MCF 10A (cell line): ENCODE measurements at regions not wholly inside any gene's neighbourhood (a gene's known extent, or its start where the extent isn't known, plus 50 kb on each side); places are given as distances from the start of the nearest gene placed in this dataset.

ENCODE experiments used
- BruUV-seq: library from RNA; stranded (reverse); fragments of 400-500 nt; replicated peaks from 2 replicates; lab custom pipeline; 2021; lab: Mats Ljungman, UMichigan
- CTCF ChIA-PET: fragments of 300-600 bp; sonication (Branson Sonifier 250); formaldehyde crosslinking; extraction: SDS; loops from one replicate; lab custom pipeline; 2021; ENCODE audit warnings: antibody characterized with exemption, inconsistent platforms; lab: Yijun Ruan, JAX
- POLR2A ChIA-PET: fragments of 300-600, 350-650 bp; sonication (Branson Sonifier 250); formaldehyde crosslinking; extraction: SDS; loops from one replicate; lab custom pipeline; 2020; ENCODE audit warnings: antibody characterized with exemption, inconsistent platforms; lab: Yijun Ruan, JAX
- DNase-seq: peaks from one replicate; pipeline ENCODE4 v3.0.0-alpha.2; 2018; ENCODE audit not compliant: unreplicated experiment
- H3K27ac Mint-ChIP-seq: one replicate; pipeline ENCODE4 v1.8.0; 2022; ENCODE audit warnings: mild to moderate bottlenecking, low read depth, mixed read lengths; ENCODE audit not compliant: unreplicated experiment
- H3K27me3 Mint-ChIP-seq: one replicate; pipeline ENCODE4 v1.8.0; 2022; ENCODE audit warnings: mixed read lengths; ENCODE audit not compliant: insufficient read depth, unreplicated experiment
- H3K36me3 Mint-ChIP-seq: one replicate; pipeline ENCODE4 v1.8.0; 2022; ENCODE audit warnings: mild to moderate bottlenecking, moderate library complexity, mixed read lengths; ENCODE audit not compliant: insufficient read depth, unreplicated experiment
- H3K4me1 Mint-ChIP-seq: one replicate; pipeline ENCODE4 v1.8.0; 2022; ENCODE audit warnings: mixed read lengths; ENCODE audit not compliant: insufficient read depth, unreplicated experiment
- H3K4me3 Mint-ChIP-seq: one replicate; pipeline ENCODE4 v1.8.0; 2022; ENCODE audit warnings: mild to moderate bottlenecking, moderate library complexity, mixed read lengths; ENCODE audit not compliant: unreplicated experiment
- H3K9me3 Mint-ChIP-seq: one replicate; pipeline ENCODE4 v1.8.0; 2022; ENCODE audit warnings: mixed read lengths; ENCODE audit not compliant: unreplicated experiment
- CTCF ChIP-seq: fragments of 200-600 bp; IDR thresholded peaks from one replicate; pipeline ENCODE4 v1.8.0; 2022; ENCODE audit warnings: antibody characterized with exemption, mild to moderate bottlenecking; ENCODE audit not compliant: unreplicated experiment
- intact Hi-C: fragments of 100-400 bp; cut with micrococcal nuclease; formaldehyde crosslinking; loops from 2 replicates; pipeline ENCODE4 v1.14.1; 2022

- no peak for TF ChIP-seq CTCF
- ChIA-PET POLR2A (no interaction called here), CTCF (interaction anchor here (0.6 kb wide), 3 partner anchors 72 to 998 kb away, joined by 3 read pairs; no protein-coding TSS in a partner anchor)
- no peaks in the 10 kb centered on the region for H3K4me1 Mint-ChIP-seq
- H3K9me3 Mint-ChIP-seq = no peaks in the 10 kb centered on the region
- H3K4me3 Mint-ChIP-seq = no peak overlapping the region
- H3K27ac Mint-ChIP-seq = no peak overlapping the region
- H3K27me3 Mint-ChIP-seq = no peaks in the 10 kb centered on the region
- no peaks in the 10 kb centered on the region for H3K36me3 Mint-ChIP-seq
- intact Hi-C loops = no loop called here
- DNase-seq = no peak
- BruUV-seq = no TSS peak
Measured at GRCh38 chr2:136178941-136179601, 61.1 kb upstream of the CXCR4 start.

GRCh38 chr2:136175868-136176267 lies 57.9 kb upstream of the CXCR4 start:
- POLR2A ChIA-PET = interaction anchor here (0.6 to 0.7 kb wide), 2 partner anchors 14 to 15 kb away, joined by 3 to 5 read pairs; no protein-coding TSS in a partner anchor
- intact Hi-C loops = no loop called here
- Mint-ChIP-seq H3K36me3 (no peaks in the 10 kb centered on the region), H3K27me3 (no peaks in the 10 kb centered on the region), H3K4me3 (no peak overlapping the region), H3K9me3 (peaks cover 7% of the 10 kb centered on the region), H3K4me1 (no peaks in the 10 kb centered on the region), H3K27ac (no peak overlapping the region)
- BruUV-seq = no TSS peak
- TF ChIP-seq CTCF = no peak
- no peak for DNase-seq
- CTCF ChIA-PET = interaction anchor here (1.0 kb wide), 1 partner anchor 67 kb away, joined by 3 read pairs; no protein-coding TSS in a partner anchor

GRCh38 chr2:136175466-136175865 lies 57.5 kb upstream of the CXCR4 start:
- BruUV-seq = no TSS peak
- DNase-seq = no peak
- no peak for TF ChIP-seq CTCF
- H3K36me3 Mint-ChIP-seq = no peaks in the 10 kb centered on the region
- ChIA-PET POLR2A (interaction anchor here (0.6 to 0.7 kb wide), 2 partner anchors 13 to 15 kb away, joined by 3 to 5 read pairs; no protein-coding TSS in a partner anchor), CTCF (interaction anchor here (1.0 kb wide), 1 partner anchor 68 kb away, joined by 3 read pairs; no protein-coding TSS in a partner anchor)
- H3K9me3 Mint-ChIP-seq = peaks cover 7% of the 10 kb centered on the region
- no peaks in the 10 kb centered on the region for H3K27me3 Mint-ChIP-seq
- no peak overlapping the region for H3K27ac Mint-ChIP-seq
- intact Hi-C loops = no loop called here
- H3K4me1 Mint-ChIP-seq = no peaks in the 10 kb centered on the region
- no peak overlapping the region for H3K4me3 Mint-ChIP-seq

- ChIA-PET CTCF (no interaction called here), POLR2A (no interaction called here)
- no peaks in the 10 kb centered on the region for H3K36me3 Mint-ChIP-seq
- no TSS peak for BruUV-seq
- DNase-seq = no peak
- intact Hi-C loops = no loop called here
- peaks cover 7% of the 10 kb centered on the region for H3K9me3 Mint-ChIP-seq
- H3K27me3 Mint-ChIP-seq = peaks cover 2% of the 10 kb centered on the region
- H3K4me3 Mint-ChIP-seq = no peak overlapping the region
- TF ChIP-seq CTCF = no peak
- H3K27ac Mint-ChIP-seq = no peak overlapping the region
- no peaks in the 10 kb centered on the region for H3K4me1 Mint-ChIP-seq
Measured at GRCh38 chr2:136173126-136173525, 55.2 kb upstream of the CXCR4 start.
